Suppressor macrophage treated with lipopolysaccharide for 1 hour (primary cell): ENCODE measurements at regions not wholly inside any gene's neighbourhood (a gene's known extent, or its start where the extent isn't known, plus 50 kb on each side); places are given as distances from the start of the nearest gene placed in this dataset.
A peak's percentile ranks its signal among the peaks of the same experiment; 100 is the strongest.

Experiments
- DNase-seq, 3 donors: peaks; one replicate each; pipeline ENCODE4 v3.0.0-alpha.2; 2020 to 2022

DNA sequence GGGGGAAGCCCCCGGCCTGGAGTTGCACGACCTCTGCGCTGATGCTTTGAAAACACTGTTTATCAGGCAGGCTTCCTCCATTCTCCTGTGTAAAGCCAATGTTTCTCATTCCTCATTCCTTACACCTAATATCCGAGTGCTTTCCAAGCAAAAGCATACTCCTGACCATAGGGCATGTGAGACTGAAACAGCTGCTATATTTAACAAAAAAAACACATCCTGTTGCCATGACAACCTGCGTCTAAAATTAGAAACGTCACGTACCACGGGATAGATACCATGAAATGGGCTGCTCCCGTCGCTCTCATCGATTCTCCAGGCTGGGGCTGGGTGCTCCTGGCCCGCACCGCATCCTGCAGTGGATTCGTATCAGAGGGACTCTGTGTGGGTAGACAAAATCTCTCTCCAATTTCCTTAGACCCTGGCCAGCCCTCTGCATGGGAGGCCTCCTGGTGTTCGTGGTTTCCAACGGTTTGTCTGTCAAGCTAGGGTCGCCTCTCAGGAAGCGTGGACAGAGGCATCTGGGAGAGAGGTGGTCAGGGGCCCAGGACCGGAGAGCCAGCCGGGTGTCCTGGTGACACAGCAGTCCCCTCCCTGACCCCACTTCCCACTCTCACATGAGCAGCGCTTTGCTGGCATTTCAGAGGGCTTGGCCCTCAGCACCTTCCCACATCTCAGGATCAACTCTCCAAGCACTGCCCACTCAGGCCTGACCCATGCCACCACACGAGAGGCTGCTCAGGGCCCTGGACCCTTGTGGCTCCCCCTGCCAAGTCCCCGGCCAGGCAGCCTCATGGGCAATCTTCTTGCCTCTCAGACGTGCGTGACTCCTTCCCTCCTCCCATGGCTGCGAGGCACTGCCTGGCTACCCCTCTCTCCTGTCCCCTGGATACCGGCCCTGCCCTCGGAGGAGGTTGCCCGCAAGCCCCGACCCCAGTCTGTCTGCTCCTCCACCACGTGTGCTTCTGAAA, 268.1 kb downstream of the NDUFA10 start:
- peak; percentile 28 to 52 (median 45) for DNase-seq

DNA sequence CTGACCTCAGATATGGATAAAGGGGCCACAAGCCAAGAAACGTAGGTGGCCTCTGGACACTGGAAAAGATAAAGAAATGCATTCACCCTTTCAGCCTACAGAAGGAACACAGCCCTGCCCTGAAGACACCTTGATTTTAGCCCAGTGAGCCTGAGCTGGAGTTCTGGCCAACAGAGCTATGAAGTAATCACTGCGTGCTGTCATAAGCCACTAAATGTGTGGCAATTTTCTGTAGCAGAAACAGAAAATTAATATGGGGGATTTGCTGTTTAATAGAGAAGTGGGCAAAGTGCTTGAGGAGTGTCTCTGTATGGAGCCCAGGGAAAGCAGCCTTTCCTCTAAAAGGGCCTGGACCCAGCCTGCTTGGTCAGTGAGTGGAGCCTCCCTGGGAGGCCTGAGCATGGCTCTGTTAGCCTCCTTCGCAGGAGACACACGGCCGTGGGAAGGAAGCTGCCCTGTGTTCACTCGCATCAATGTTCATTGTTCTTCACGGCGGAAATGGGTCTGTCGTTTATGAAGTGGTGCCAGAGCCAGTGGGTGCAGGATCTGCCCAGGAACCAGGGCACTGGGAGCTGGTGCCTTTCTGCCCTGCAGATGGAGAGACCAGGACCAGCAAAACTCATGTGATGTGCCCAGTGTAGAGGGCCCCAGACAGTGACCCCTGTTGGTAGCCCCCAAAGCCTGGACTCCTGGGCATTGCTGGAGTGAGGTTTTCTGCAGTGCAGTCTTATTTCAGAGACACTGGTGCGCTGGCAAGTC, 268.9 kb downstream of the NDUFA10 start:
- DNase-seq, result peak; percentile 43 to 55 (median 46)

DNA sequence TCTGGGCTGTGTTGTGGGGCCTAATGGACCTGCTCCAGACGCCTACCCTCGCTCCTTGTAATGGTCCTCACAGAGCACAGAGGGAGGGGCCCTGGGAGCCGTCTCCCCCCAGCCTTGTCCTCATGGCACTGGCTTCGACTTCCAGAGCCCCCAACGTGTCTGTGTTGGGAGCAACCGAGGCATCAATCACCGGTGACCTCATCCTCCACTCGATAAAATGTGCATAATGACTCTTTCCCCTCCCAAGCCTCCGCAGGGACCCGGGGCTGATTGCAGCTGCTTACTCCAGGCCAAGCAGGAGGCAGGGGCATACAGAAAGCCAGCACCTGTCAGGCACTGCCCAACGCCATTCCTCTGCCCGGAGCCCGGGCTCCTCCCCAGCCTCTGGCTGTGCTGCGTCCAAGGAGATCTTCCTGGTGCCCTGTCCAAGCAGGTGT, 271.7 kb downstream of the NDUFA10 start:
- no peak for DNase-seq

DNA sequence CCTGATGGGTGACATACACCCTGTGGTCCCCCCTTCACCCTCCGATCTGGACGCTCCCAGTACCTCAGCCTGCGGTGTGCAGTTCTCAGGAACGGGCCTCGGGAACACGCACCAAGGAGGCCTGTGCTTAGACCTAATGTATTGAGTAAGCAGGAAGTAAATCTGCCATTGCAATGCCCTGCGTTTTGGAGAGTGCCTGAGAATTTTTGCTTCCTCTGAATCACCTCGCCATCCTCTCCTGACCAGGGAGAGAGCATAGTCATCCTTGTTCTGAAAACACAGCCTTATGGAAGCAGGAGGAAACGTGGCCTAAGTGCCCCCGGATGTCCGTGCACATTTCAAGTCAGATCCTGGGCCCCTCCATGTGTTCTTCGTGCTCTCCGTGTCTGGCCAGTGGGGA, 272.2 kb downstream of the NDUFA10 start:
- DNase-seq, result peak; percentile 53 to 57 (median 55)

DNA sequence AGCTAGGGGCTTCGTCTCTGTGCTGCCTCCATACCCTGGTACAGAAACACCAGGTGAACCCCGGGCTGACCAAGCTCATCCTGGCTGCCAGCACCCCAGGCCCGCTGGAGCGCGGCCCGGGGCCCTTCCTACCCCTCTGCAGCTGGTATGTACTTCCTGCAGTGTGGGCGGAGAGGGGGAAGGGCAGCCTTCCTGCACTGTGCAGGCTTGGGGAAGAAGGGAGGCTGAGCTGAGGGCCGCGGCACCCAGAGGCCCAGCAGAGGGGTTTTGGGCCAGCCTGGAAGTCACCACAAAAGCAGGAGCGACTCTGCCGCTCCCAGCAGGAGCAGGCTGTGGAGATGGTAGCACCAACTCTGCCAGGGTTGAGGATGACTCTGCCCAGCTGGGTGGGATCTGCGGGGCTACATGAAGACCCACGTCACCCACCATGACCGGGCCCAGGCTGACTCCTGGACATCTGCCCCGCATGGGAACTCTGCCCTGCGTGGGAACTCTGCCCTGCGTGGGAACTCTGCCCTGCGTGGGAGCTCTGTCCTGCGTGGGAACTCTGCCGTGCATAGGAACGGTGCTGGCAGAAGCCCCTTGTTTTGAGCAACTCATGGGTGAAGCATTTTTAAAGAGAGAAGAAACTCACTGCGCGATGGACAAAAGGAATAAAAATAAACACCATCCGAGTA, 273.3 kb downstream of the NDUFA10 start:
- DNase-seq, result peak; percentile 51 to 79 (median 62)

DNA sequence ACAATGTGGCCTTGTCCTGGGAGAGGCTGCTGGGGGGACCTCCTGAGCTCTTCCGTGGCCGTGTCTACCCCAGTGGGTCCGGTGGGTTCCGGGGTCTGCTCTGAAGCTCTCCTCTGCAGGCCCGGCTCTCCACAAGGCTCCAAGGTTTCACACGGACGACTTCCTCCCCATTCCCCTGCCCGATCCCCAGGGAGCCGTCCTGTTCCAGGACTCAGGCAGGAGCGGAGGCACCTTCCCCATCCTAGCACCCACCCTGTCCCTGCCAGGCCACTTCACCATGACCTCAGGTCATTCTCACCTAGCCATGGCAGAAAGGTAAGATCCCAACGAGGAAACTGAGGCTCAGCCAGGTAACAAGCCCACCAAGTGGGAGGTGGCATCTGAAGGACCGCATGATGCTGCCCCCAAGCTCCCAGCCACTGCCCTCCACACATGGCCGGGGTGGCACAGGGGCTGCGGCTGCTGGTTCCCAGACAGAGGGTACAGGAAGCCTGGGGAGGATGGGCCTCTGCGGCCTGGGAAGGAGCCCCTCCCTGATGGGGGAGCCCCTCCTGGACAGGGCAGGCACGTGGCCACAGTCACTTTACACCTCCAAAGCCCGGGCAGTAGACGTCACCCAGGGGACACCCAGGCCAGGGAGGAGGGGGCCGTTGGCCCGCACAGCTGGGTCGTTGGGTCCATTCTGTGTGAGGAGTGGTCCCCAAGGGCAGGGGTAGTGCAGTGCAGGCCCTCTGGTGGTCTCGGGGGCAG, 274.0 kb downstream of the NDUFA10 start:
- no peak for DNase-seq

DNA sequence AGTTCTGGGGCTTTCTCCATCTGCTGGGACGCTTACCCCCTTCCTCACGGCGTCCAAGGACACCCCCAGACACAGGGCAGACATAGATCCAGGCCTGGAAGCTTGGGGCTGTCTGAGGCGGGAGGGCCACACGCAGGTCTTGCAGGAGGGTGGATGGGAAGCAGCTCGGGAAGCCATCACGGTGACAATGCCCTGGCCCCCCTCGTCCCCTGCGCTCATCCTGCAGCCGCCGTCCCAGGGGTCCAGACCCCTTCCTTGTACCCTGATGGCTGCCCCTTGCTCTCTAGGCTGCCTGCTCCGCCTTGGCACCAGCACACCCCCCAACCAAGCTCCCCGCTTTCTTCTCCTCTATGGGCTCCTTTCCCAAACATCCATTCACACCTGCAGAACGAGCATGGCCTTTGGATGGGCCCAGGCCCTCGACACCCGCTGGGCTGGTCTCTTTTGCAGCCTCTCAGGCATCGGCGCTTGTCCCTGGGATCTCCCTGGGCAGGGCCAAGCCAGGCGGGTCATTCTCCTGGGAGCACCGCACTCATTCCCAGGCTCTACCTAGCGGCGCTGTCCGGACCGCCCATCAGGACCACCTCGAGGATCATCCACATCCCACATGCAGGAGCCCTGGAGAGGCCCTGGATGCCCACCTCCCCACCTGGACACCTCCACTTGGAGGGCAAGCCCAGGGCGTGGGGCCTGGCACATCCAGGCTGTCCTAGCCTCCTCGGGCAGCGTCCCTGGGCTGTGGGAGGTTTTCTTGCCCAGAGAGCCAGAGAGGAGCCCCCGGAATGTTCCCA, 274.9 kb downstream of the NDUFA10 start:
- DNase-seq, result no peak

DNA sequence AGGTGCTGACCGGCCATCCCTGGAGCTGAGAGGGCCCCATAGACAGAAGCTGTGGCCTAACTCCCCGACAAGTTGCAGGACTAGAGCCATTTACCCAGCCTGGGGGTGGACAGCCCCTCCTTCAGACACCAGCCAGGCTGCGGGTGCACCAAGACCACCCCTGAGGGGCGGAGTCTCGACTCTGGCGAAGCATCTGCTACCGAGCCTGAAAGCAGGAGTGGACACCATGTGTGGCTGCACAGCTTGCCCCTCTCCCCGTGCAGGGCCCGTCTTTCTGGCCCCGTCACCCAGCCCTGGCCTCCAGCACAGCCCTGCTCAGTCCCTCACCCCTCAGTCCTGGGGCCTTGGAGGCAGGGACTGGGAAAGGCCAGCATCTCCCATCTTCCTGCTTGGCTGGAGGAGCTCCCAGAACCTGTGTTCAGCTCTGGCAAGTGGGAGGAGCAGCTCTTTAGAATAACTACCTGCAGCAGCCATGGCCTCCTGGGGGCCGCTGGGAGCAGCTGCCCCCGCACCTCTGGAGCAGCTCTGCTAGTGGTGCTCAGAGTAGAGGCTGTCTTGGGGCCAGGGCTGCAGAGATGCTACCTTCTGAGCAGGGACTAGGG, 275.8 kb downstream of the NDUFA10 start:
- no peak for DNase-seq

DNA sequence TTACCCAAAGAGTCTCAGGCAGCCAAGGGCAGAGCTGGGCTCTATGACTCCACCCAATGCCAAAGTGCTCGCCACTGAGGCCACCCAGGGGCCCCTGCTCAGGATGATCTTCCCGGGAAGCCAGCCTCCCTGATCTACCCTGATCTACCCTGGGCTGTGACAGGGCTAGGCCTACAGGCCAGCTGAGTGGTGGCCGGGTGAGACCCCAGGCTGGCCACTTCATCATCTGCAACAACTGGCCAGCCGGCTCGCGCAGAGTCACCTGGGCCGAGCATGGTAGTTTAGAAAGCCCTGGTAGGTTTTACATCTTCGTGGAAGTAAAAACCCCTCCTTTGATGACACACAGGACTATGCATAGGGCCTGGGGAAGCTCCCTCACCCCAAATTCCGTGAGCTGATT, 276.3 kb downstream of the NDUFA10 start:
- no peak for DNase-seq

DNA sequence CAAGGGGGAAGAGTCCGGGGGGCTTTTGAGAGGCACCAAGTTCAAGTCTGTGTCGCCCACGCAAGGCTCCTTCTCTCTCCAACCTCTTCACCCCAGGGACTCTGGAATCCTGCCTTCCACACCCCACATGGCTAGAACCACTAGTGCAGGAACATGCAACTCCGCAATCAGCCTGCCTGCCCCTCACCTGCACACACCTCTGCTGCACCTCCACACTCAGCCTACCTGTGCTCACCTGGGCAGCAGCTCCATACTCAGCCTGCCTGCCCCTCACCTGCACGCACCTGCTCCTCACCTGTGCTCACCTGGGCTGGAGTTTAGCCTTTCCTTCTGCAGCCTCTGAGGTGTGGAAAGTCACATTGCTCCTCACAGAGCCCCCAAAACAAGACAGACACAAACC, 277.4 kb downstream of the NDUFA10 start:
- no peak for DNase-seq

DNA sequence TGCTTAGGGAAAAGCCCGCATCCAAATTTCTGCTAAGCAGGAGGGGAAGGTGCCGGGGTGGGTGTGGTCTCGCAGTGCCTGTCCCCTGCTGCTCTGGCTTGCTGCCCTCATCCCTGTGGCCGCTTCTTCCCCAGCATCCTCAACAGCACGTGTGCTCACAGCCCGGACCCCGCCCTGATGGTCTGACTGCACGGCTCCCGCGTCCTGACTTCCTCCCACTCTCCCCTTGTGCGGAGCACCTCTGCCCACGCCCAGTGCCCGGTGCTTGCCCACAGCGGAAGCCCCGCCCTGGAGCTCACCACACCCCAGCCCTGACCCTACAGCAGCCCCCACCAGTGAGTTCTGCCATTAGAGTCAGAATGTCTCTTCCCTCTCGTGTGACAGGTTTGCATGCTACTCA, 277.9 kb downstream of the NDUFA10 start:
- DNase-seq, result peak in 2 of 3 donors; percentile 31 to 46

DNA sequence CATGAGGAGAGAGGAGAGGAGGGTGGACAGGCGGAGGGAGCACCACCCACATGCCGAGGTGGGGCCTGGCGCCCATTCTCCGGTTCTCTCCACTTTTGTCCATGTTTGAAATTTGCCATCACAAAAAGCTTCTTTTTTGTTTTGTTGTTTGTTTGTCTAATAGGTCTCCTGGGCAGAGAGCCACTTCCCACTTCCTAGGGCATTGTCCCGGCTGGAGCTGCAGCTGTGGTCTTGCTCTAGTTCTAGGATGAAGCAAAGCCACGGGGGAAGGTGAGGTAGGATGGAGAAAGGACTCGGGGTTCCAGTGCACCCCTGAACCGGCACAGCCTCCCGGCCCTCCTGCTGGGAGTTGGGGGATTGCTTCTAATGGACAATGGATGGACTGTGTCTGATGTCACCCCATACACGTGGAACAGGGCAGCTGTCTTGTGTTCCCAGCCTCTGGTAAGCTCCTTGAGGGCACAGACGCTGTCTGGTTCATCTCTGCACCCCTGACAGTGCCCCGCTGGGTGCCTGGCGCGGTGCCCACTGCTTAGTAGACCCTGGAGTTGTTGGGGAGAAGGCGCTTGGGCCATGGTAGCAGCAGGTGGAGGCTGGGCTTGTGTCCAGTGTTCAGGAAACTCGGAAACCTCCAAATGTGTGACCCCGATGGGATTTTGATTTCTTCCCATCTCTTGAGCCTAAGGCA, 278.4 kb downstream of the NDUFA10 start:
- DNase-seq, result no peak

DNA sequence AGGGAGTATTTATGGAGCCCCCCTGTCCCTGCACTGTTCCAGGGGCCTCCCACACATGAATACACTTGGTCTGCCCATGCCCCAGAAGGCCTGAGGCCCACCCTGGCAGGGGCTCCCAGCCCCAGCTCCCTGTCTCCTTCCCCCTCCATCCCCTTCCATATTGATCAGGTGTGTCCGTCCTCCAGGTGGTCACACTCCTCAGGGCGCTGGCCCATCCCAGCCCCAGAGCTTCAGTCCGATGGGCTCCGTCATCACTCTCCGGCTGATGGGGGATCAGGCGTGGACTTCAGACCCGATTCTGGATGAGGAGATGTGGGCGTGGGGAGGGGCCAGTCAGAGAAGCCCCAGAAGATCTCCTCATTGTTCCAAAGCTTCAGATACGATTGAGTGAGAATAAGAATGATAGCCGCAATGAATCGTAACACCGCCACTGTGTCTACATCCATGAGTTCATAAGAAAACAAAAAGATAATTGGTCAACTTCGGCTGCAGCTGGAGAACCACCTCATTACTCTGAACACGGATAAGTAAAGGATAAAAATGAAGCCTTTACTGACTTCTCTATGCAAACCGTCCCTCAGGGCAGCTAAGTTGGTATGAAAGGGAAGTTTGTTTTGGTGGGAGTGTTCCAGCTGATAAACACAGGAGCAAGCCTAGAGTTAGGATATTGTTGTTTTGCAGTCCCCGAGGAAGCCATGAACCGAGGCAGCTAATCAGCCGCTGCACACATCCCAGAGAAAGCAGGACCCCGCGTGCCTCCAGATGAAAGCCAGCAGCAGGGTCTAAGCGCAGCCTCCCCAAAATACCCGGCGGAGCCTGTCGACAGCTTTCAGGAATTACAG, 279.5 kb downstream of the NDUFA10 start:
- DNase-seq, result no peak

DNA sequence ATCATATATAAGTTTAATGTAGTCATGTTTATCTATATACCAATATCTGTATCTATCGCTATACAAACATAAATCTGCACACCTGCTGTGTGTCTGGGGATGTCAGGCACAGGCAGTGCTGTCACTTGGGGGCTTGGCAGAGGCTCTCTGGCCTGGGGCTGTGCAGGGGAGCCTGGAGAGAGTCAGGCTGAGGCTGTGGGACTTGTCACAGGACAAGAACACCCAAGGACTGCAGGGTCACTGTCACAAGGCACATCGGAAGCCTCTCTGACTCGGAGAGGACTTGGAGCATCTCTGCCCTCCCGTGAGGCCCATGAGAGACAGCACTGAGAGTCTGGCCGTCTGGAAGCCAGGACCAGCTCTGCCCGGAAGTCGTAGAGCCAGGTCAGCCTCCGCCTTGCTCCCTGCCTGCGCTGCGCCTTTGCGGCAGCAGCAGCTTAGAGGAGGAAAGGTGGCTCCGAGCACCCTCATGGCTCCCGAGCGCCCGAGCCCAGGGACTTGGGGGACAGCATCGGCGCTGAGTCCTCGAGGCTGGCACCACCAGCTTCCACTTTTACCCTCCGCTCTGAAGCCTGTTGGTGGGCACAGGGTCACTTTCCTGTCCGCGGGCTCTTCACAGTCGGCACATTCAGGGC, 280.3 kb downstream of the NDUFA10 start:
- DNase-seq, result no peak

DNA sequence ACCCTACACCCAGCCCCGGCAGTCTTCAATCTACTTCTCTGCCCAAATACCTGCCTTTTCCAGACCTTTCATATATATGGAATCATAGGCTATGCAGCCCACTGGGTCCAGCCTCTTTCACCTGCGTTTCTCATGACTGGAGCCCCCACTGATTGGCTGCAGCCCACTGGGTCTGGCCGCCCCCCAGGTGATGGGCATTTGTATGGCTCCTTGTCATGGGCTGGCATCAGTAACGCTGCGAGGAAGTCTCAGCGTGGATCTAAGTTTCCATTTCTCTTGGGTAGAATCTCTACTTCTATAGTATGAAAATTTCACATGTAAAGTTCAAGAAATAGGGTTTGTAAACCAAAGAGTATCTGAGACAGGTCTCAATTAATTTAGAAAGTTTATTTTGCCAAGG, 281.9 kb downstream of the NDUFA10 start:
- no peak for DNase-seq

DNA sequence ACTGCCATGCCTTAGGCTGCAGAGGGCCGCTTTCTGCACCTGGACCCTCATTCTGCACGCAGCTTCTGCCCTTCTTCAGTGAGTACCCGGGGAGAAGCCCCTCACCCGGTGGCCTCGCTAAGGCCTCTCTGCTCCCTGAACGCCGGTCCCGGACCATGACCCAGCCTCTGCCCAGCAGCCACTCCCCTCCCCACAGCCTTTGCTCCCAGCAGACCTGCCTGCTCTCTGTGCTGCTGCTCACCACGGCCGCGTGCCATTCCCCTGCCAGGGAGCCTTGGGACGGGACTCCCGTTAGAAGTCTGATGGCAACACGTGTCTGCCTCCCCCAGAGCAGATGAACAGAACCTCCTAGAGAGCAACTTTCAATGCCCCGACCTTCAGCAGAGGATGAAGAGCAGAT, 282.8 kb downstream of the NDUFA10 start:
- no peak for DNase-seq

DNA sequence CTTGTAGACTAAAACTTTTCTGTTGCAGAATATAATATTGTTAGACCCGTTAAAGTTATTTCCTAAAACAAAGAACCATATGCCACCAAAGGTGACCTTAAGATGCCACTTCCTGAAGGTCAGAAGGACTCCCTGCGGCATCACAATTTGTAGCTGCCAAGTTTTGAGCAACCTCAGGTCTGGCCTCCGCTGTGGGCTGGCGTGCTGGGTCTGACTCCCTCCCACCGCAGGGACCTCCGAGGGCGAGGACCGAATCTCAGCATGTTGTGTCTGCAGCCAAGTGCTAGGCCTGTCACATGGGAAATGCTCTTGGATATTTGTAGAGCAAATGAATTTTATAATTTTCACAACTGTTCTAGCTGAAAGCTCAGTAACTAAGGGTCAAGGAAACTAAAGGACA, 285.9 kb downstream of the NDUFA10 start:
- no peak for DNase-seq

DNA sequence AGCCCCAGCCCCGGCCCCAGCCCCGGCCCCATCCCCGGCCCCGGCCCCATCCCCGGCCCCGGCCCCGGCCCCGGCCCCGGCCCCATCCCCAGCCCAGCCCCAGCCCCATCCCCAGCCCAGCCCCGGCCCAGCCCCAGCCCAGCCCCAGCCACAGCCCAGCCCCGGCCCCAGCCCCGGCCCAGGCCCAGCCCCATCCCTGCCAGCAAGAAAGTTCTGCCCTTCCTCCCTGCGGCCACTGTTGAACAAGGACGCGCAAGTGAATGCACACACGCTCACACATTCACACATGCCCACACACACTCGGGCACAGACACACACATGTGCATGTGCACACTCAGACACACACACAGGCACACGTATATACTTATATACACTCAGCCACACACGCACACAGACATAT, 287.0 kb downstream of the NDUFA10 start:
- no peak for DNase-seq

DNA sequence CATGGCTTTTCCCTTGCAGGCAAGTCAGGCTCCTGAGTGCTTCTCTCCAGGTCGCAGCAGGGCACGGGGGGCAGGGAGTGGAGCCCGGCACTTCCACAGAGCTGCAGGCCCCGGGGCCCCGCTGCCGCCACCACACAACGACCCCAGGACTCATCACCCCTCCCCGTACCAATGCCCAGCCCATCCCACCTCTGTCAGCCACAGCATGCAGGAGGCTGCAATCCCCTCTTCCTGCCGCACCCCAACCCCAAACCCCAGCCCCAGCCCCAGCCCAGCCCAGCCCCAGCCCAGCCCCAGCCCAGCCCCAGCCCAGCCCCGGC, 288.0 kb downstream of the NDUFA10 start:
- no peak for DNase-seq
